ENCODE measurements at regions not wholly inside any gene's neighbourhood (a gene's known extent, or its start where the extent isn't known, plus 50 kb on each side); places are given as distances from the start of the nearest gene placed in this dataset.

DNA sequence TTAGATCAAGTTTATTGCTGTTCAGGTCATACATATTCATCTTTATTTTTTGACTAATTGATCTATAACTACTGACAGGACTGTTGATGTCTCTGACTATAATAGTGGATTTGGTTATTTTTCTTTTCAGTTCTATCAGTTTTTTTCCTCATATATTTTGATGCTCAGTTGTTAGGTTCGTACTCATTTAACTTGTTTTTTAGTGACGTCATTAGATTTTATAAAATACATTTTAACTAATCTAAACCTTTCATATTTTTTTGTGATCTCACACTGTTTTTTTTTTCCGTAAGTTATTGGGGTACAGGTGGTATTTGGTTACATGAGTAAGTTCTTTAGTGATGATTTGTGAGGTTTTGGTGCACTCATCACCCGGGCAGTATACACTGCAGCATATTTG is 841.2 kb upstream of the FBXO33 start:
- intact Hi-C loops (cut with DNase I): no loop called here
- Histone ChIP-seq H3K9me3 (peaks cover 3% of the 10 kb centered on the region), H3K27me3 (no peaks in the 10 kb centered on the region), H3K4me1 (no peaks in the 10 kb centered on the region), H3K36me3 (no peaks in the 10 kb centered on the region), H3K27ac (no peak overlapping the region), H3K4me3 (replicated peaks in 1 of 3) (no peak overlapping the region)
- WGBS, 2 donors: 87 to 90% methylated on average over 4 of the region's 4 CpGs
- DNase-seq: no peak
- TF ChIP-seq, protein P1, sequence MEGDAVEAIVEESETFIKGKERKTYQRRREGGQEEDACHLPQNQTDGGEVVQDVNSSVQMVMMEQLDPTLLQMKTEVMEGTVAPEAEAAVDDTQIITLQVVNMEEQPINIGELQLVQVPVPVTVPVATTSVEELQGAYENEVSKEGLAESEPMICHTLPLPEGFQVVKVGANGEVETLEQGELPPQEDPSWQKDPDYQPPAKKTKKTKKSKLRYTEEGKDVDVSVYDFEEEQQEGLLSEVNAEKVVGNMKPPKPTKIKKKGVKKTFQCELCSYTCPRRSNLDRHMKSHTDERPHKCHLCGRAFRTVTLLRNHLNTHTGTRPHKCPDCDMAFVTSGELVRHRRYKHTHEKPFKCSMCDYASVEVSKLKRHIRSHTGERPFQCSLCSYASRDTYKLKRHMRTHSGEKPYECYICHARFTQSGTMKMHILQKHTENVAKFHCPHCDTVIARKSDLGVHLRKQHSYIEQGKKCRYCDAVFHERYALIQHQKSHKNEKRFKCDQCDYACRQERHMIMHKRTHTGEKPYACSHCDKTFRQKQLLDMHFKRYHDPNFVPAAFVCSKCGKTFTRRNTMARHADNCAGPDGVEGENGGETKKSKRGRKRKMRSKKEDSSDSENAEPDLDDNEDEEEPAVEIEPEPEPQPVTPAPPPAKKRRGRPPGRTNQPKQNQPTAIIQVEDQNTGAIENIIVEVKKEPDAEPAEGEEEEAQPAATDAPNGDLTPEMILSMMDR (IDR thresholded peaks at IDR 0.05): no peak
- TF ChIP-seq POLR2A (IDR thresholded peaks at IDR 0.05): no peak

DNA sequence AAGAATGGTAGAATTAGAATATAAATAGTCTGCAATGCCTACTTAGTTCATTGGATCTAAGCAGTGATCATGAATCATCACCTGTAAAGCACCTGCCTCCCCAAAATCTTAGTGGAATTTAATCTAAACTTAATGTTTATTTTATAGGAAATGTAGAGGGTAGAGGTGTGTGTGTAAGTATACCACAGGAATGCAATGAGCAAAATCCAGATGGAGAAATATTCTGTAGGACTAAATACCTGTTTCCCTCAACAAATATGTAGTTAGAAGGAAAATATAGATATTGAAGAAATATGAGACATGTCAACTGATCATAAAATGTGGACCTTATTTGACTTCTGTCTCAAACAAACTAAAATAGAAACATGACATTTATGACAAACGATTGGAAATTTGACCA is 839.2 kb upstream of the FBXO33 start:
- Histone ChIP-seq H3K4me3 (replicated peaks in 1 of 3) (no peak overlapping the region), H3K9me3 (peaks cover 3% of the 10 kb centered on the region), H3K36me3 (no peaks in the 10 kb centered on the region), H3K27me3 (no peaks in the 10 kb centered on the region), H3K27ac (no peak overlapping the region), H3K4me1 (no peaks in the 10 kb centered on the region)
- DNase-seq: no peak
- 87 to 97% methylated on average over 1 of the region's 1 CpG for WGBS, 2 donors
- intact Hi-C loops (cut with DNase I): no loop called here
- no peak for TF ChIP-seq POLR2A (IDR thresholded peaks at IDR 0.05)
- TF ChIP-seq, protein P1 (IDR thresholded peaks at IDR 0.05): no peak

DNA sequence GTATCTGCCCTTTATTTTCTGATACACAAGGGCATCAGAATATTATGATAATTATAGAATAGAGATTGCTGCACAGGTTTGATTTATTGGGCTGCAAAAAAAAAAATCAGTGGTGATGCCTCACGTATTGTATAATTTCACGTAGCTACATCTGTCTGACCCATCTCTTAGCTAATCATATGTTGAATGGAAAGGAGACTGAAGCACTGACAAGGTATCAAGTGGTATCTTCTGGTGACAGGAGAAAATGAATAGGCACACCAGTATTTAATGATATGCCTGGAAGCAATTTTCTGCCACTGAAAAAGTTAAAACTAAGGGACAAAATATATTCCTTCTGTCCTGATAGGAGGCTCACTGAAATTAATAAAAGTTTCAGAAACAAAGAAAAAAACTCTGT is 837.2 kb upstream of the FBXO33 start:
- Histone ChIP-seq H3K27me3 (no peaks in the 10 kb centered on the region), H3K4me3 (replicated peaks in 1 of 3) (no peak overlapping the region), H3K4me1 (no peaks in the 10 kb centered on the region), H3K27ac (no peak overlapping the region), H3K9me3 (peaks cover 3% of the 10 kb centered on the region), H3K36me3 (no peaks in the 10 kb centered on the region)
- 82 to 86% methylated on average over 2 of the region's 2 CpGs for WGBS, 2 donors
- intact Hi-C loops (cut with DNase I): no loop called here
- DNase-seq: no peak
- TF ChIP-seq, protein P1 (IDR thresholded peaks at IDR 0.05): no peak
- TF ChIP-seq POLR2A (IDR thresholded peaks at IDR 0.05): no peak

DNA sequence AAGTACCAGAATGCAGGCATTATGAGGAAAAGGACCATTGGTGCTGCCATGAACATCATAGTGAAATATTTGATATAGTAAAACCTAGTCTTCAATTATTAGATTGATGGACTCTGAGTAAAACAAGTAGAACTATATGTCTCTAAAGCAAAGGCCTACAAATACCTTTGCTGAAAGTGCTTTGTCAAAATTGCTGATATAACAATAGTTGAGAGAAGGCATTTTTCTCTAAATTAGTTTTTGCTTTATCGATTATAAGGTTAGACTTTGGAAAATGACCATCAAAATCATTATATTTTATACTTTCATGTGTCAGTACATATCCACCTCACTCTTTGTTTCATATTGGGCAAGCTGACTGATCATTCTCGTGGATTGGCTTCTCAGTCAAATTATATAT is 836.0 kb upstream of the FBXO33 start:
- DNase-seq: no peak
- Histone ChIP-seq H3K9me3 (peaks cover 3% of the 10 kb centered on the region), H3K36me3 (no peaks in the 10 kb centered on the region), H3K4me3 (replicated peaks in 1 of 3) (no peak overlapping the region), H3K27ac (no peak overlapping the region), H3K4me1 (no peaks in the 10 kb centered on the region), H3K27me3 (no peaks in the 10 kb centered on the region)
- intact Hi-C loops (cut with DNase I): no loop called here
- TF ChIP-seq POLR2A (IDR thresholded peaks at IDR 0.05): no peak
- TF ChIP-seq, protein P1 (IDR thresholded peaks at IDR 0.05): no peak
- WGBS, 2 donors: 81% methylated on average over 2 of the region's 2 CpGs

DNA sequence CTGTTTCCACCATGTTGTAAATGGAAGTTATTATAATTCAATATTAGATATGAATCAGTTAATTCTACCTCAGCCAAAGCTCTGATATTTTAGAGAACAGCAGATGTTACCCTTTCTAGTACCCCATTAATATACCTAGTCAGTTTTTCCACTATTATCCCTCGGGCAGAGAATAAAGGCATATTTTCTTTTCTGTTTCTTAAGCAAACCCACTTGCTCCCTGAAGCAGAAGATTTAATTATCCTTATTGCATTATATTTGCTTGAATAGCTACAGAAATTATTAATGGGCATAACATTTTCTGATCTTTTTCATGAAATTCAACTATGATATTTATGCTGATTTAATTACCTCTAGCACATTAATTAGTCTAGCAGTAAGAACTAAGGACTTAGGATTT is 832.9 kb upstream of the FBXO33 start:
- H3K27ac ChIP-seq: no peak overlapping the region
- H3K36me3 ChIP-seq: no peaks in the 10 kb centered on the region
- no peak for DNase-seq
- intact Hi-C loops (cut with DNase I): no loop called here
- no peaks in the 10 kb centered on the region for H3K4me1 ChIP-seq
- WGBS, 2 donors: 59 to 62% methylated on average over 1 of the region's 1 CpG
- no peaks in the 10 kb centered on the region for H3K27me3 ChIP-seq
- no peak for TF ChIP-seq POLR2A (IDR thresholded peaks at IDR 0.05)
- TF ChIP-seq, protein P1 (IDR thresholded peaks at IDR 0.05): no peak
- no peaks in the 10 kb centered on the region for H3K9me3 ChIP-seq
- H3K4me3 ChIP-seq (replicated peaks in 1 of 3): no peak overlapping the region
